Left ventricle myocardium inferior (tissue), 1 donor: ENCODE measurements at regions not wholly inside any gene's neighbourhood (a gene's known extent, or its start where the extent isn't known, plus 50 kb on each side); places are given as distances from the start of the nearest gene placed in this dataset.

Experiments used
- DNase-seq: peaks from one replicate; pipeline ENCODE4 v3.0.0-alpha.2; 2020
- H3K27ac ChIP-seq: fragments of 200-600 bp; replicated peaks from 2 replicates; pipeline ENCODE4 v1.8.0; 2021
- H3K27me3 ChIP-seq: fragments of 200-600 bp; 2 replicates; pipeline ENCODE4 v1.8.0; 2021; ENCODE audit warnings: low read depth
- H3K36me3 ChIP-seq: fragments of 200-600 bp; 2 replicates; pipeline ENCODE4 v1.8.0; 2021
- H3K4me1 ChIP-seq: fragments of 200-600 bp; 2 replicates; pipeline ENCODE4 v1.8.0; 2021
- H3K4me3 ChIP-seq: fragments of 200-600 bp; 2 replicates; pipeline ENCODE4 v1.8.0; 2021; ENCODE audit warnings: mild to moderate bottlenecking, moderate library complexity
- H3K9me3 ChIP-seq: fragments of 200-600 bp; replicated peaks from 2 replicates; pipeline ENCODE4 v1.8.0; 2021
- intact Hi-C: fragments of 100-400 bp; cut with micrococcal nuclease; formaldehyde crosslinking; loops from one replicate; pipeline ENCODE4 v1.11.0; 2022
- TF ChIP-seq, protein P1 (sequence below): fragments of 200-600 bp; IDR thresholded peaks from 2 replicates; pipeline ENCODE4 v1.8.0; 2021; ENCODE audit warnings: antibody characterized with exemption, mild to moderate bottlenecking, borderline replicate concordance
- donor health status: DM: no; HTN: yes; CAD: no; lungs with severe emphysema.

GRCh38 chr12:46433829-46434228 is 61.3 kb upstream of the SLC38A2 start:
- TF ChIP-seq, protein P1, sequence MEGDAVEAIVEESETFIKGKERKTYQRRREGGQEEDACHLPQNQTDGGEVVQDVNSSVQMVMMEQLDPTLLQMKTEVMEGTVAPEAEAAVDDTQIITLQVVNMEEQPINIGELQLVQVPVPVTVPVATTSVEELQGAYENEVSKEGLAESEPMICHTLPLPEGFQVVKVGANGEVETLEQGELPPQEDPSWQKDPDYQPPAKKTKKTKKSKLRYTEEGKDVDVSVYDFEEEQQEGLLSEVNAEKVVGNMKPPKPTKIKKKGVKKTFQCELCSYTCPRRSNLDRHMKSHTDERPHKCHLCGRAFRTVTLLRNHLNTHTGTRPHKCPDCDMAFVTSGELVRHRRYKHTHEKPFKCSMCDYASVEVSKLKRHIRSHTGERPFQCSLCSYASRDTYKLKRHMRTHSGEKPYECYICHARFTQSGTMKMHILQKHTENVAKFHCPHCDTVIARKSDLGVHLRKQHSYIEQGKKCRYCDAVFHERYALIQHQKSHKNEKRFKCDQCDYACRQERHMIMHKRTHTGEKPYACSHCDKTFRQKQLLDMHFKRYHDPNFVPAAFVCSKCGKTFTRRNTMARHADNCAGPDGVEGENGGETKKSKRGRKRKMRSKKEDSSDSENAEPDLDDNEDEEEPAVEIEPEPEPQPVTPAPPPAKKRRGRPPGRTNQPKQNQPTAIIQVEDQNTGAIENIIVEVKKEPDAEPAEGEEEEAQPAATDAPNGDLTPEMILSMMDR, result no peak
- no peaks in the 10 kb centered on the region for H3K27me3 ChIP-seq
- H3K4me1 ChIP-seq, result peaks cover 45% of the 10 kb centered on the region
- no peak overlapping the region for H3K4me3 ChIP-seq
- intact Hi-C loops, result no loop called here
- H3K27ac ChIP-seq, result no peak overlapping the region
- DNase-seq, result no peak
- H3K9me3 ChIP-seq, result no peaks in the 10 kb centered on the region
- H3K36me3 ChIP-seq, result no peaks in the 10 kb centered on the region

GRCh38 chr12:46432325-46432724 is 59.8 kb upstream of the SLC38A2 start:
- H3K27ac ChIP-seq, result peak overlapping the region; percentile 77
- no peak for DNase-seq
- TF ChIP-seq, protein P1, result no peak
- intact Hi-C loops, result no loop called here
- H3K36me3 ChIP-seq, result no peaks in the 10 kb centered on the region
- no peak overlapping the region for H3K4me3 ChIP-seq
- peaks cover 35% of the 10 kb centered on the region for H3K4me1 ChIP-seq
- H3K9me3 ChIP-seq, result no peaks in the 10 kb centered on the region
- H3K27me3 ChIP-seq, result no peaks in the 10 kb centered on the region

DNA sequence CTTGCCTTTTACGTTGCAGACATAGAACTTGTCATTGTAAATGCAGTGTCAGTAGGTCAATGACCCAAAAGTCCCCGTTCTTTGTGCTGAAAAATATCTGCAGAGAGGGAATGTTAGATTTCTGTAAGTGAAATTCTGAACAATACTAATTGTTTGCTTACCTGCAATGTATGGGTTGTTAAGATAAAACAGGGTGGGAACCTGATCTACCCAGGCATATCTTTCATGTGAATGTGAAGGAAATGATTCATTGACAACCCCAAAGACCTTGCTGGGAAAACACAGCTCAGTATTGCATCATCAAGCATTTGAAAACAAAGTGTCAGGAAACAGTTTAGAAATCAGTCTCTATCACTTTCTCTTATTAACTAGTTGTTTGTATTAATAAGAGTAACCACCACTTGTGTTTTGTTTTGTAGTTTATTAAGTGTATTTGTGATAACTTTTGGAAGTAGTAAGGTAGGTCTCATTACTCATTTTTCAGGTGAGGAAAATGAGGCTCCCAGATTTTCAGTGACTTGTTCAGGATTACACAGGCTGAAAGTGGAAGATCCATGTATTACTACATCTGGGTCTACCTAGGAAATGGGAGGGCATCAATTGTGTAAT is 57.9 kb upstream of the SLC38A2 start:
- intact Hi-C loops, result no loop called here
- peak overlapping the region; percentile 77 for H3K27ac ChIP-seq

More for the DNA sequence above, 57.9 kb upstream of the SLC38A2 start:
- TF ChIP-seq, protein P1, result no peak
- DNase-seq, result no peak
- Histone ChIP-seq H3K4me1 (peaks cover 35% of the 10 kb centered on the region), H3K36me3 (no peaks in the 10 kb centered on the region), H3K9me3 (peaks cover 6% of the 10 kb centered on the region), H3K27me3 (no peaks in the 10 kb centered on the region), H3K4me3 (no peak overlapping the region)
